K562 (cell line): ENCODE measurements at regions not wholly inside any gene's neighbourhood (a gene's known extent, or its start where the extent isn't known, plus 50 kb on each side); places are given as distances from the start of the nearest gene placed in this dataset.

Experiments used
- ATAC-seq: fragments of 200-7000 bp; cut with Tn5 transposase; 3 replicates; pipeline ENCODE4 v1.9.1; 2020; ENCODE audit warnings: moderate library complexity
- BruUV-seq: library from RNA; stranded (reverse); fragments of 400-500 nt; replicated peaks from 2 replicates; lab custom pipeline; 2021; lab: Mats Ljungman, UMichigan
- CTCF ChIA-PET: fragments of 300-600 bp; formaldehyde crosslinking; extraction: SDS; loops from one replicate; lab custom pipeline; 2021; ENCODE audit warnings: low intra/inter-chr PET ratio; lab: Yijun Ruan, JAX
- POLR2A ChIA-PET: fragments of 300-600, 350-650 bp; sonication (Branson Sonifier 250); formaldehyde crosslinking; extraction: SDS; loops from one replicate; lab custom pipeline; 2021; ENCODE audit warnings: antibody characterized with exemption, inconsistent platforms; lab: Yijun Ruan, JAX
- DNase-seq, 4 experiments: peaks; one replicate each; pipeline versions ENCODE4 v3.0.0 to v3.0.0-alpha.2; 2011 to 2018; ENCODE audit warnings: low spot score in 3 of 4, mixed read lengths in 3 of 4; ENCODE audit errors: extremely low read depth in 1 of 4
- FAIRE-seq: peaks from 2 replicates; lab custom pipeline; 2011; peaks lifted over from hg19 to GRCh38; lab: Jason Lieb, UNC
- H2AFZ ChIP-seq: 2 replicates; pipeline ENCODE4 v1.6.0; 2011; ENCODE audit warnings: low read depth, low read length, control low read depth, inconsistent platforms
- H3K27ac ChIP-seq: fragments of 200-600 bp; 3 replicates; pipeline ENCODE4 v1.8.0; 2011; ENCODE audit warnings: low read depth, mild to moderate bottlenecking, control low read depth, inconsistent platforms, low read length, moderate library complexity, mixed read lengths; ENCODE audit errors: extremely low read depth
- H3K27me3 ChIP-seq, 2 experiments: fragments of 300-600 bp in 1 of 2; 2 replicates in 1 of 2; 3 replicates in 1 of 2; pipeline versions ENCODE4 v1.6.0 to v1.8.0; 2011; ENCODE audit warnings: inconsistent platforms in 2 of 2, low read length in 2 of 2, mild to moderate bottlenecking in 1 of 2, mixed read lengths in 1 of 2, moderate library complexity in 1 of 2; ENCODE audit not compliant: control insufficient read depth in 2 of 2, insufficient read depth in 2 of 2
- H3K36me3 ChIP-seq: fragments of 300-600 bp; 3 replicates; pipeline ENCODE4 v1.8.0; 2011; ENCODE audit warnings: mild to moderate bottlenecking, low read length, inconsistent platforms; ENCODE audit not compliant: control insufficient read depth, insufficient read depth
- H3K4me1 ChIP-seq, 2 experiments: fragments of 200-600 bp in 1 of 2; replicated peaks in 1 of 2; 2 replicates in 1 of 2; 3 replicates in 1 of 2; pipeline versions ENCODE4 v1.5.1 to v1.8.0; 2011; ENCODE audit warnings: inconsistent platforms in 2 of 2, low read length in 2 of 2, mild to moderate bottlenecking in 1 of 2, mixed read lengths in 1 of 2, moderate library complexity in 1 of 2; ENCODE audit not compliant: control insufficient read depth in 2 of 2, insufficient read depth in 2 of 2
- H3K4me2 ChIP-seq: 2 replicates; pipeline ENCODE4 v1.6.1; 2011; ENCODE audit warnings: low read length, control low read depth, inconsistent platforms, mixed read lengths; ENCODE audit not compliant: insufficient read depth
- H3K4me3 ChIP-seq: fragments of 200-600 bp; sonication (generic), shearing (Covaris generic); 2 replicates; pipeline ENCODE4 v1.5.1; 2016; ENCODE audit warnings: control low read depth, inconsistent platforms
- H3K79me2 ChIP-seq: fragments of 200-600 bp; 3 replicates; pipeline ENCODE4 v1.8.0; 2011; ENCODE audit warnings: low read length, inconsistent platforms; ENCODE audit not compliant: control insufficient read depth, insufficient read depth
- H3K9ac ChIP-seq, 2 experiments: 2 replicates each; pipeline versions ENCODE4 v1.6.0 to v1.6.1; 2011; ENCODE audit warnings: low read depth in 2 of 2, low read length in 2 of 2, control low read depth in 1 of 2, inconsistent platforms in 1 of 2, mild to moderate bottlenecking in 1 of 2, mixed read lengths in 1 of 2; ENCODE audit not compliant: insufficient read depth in 1 of 2
- H3K9me1 ChIP-seq: one replicate; pipeline ENCODE4 v1.6.0; 2011; ENCODE audit warnings: inconsistent platforms, mild to moderate bottlenecking, low read length, moderate library complexity; ENCODE audit not compliant: control insufficient read depth, insufficient read depth
- H3K9me3 ChIP-seq: replicated peaks from 2 replicates; pipeline ENCODE4 v1.5.1; 2011; ENCODE audit warnings: low read depth, low read length, inconsistent platforms; ENCODE audit not compliant: control insufficient read depth, insufficient read depth
- H4K20me1 ChIP-seq: replicated peaks from 2 replicates; pipeline ENCODE4 v1.6.1; 2011; ENCODE audit warnings: low read length, inconsistent platforms, mixed read lengths; ENCODE audit not compliant: control insufficient read depth, insufficient read depth
- CBFA2T2 ChIP-seq: fragments of 450-650 bp; conservative IDR thresholded peaks from 2 replicates; pipeline ENCODE4 v1.6.1; 2017; ENCODE audit warnings: mild to moderate bottlenecking
- CBX3 ChIP-seq, 2 experiments: IDR thresholded peaks; 1 replicate in 1 of 2; 2 replicates in 1 of 2; pipeline ENCODE4 v1.6.1; 2012; ENCODE audit warnings: inconsistent platforms in 2 of 2, low read length in 2 of 2, borderline replicate concordance in 1 of 2, control low read depth in 1 of 2
- DLX4 ChIP-seq: fragments of 250-450 bp; sonication (Bioruptor Pico); IDR thresholded peaks from 2 replicates; pipeline ENCODE4 v1.6.1; 2021; ENCODE audit warnings: mild to moderate bottlenecking
- HSF4 ChIP-seq: fragments of 250-450 bp; sonication (Bioruptor Pico); IDR thresholded peaks from 2 replicates; pipeline ENCODE4 v2.1.2; 2022; ENCODE audit warnings: mild to moderate bottlenecking, moderate library complexity, borderline replicate concordance
- ILK ChIP-seq: fragments of 450-650 bp; IDR thresholded peaks from 2 replicates; pipeline ENCODE4 v1.6.1; 2016; ENCODE audit warnings: missing genetic modification characterization, low read depth, mild to moderate bottlenecking, missing compliant biosample characterization, moderate library complexity, borderline replicate concordance
- NR2C1 ChIP-seq, 2 experiments: fragments of 450-650 bp; IDR thresholded peaks; 2 replicates each; pipeline ENCODE4 v1.6.1; 2017; ENCODE audit warnings: mild to moderate bottlenecking in 2 of 2, antibody characterized with exemption in 1 of 2, inconsistent platforms in 1 of 2, missing compliant biosample characterization in 1 of 2, missing genetic modification characterization in 1 of 2
- PRDM10 ChIP-seq: fragments of 450-650 bp; IDR thresholded peaks from 2 replicates; pipeline ENCODE4 v1.6.1; 2018; ENCODE audit not compliant: partially characterized antibody
- SETDB1 ChIP-seq: IDR thresholded peaks from one replicate; pipeline ENCODE4 v1.6.1; 2012; ENCODE audit warnings: low read length, control low read depth, inconsistent platforms
- TBL1XR1 ChIP-seq, 2 experiments: IDR thresholded peaks; 2 replicates each; pipeline ENCODE4 v1.6.1; 2012; ENCODE audit warnings: improper control_type of control experiment in 2 of 2, low read length in 2 of 2, mild to moderate bottlenecking in 1 of 2
- ZNF24 ChIP-seq: fragments of 450-650 bp; IDR thresholded peaks from 2 replicates; pipeline ENCODE4 v1.6.1; 2016
- ZNF436 ChIP-seq: fragments of 250-450, 450-650 bp; sonication (Bioruptor Pico); formaldehyde crosslinking; IDR thresholded peaks from 2 replicates; pipeline ENCODE4 v1.7.0; 2020; ENCODE audit warnings: mild to moderate bottlenecking
- whole genome bisulfite sequencing: fragments of 100-300 bp; shearing (Covaris generic); methylation state at CpG from one replicate; pipeline ENCODE4 v1.1.6; 2016; ENCODE audit warnings: low coverage, mixed read lengths; ENCODE audit not compliant: insufficient coverage; ENCODE audit errors: missing lambda C conversion rate; 5-methylcytosine and 5-hydroxymethylcytosine counted together
- in situ Hi-C: fragments of 300-500 bp; cut with MboI; formaldehyde crosslinking; loops from 4 replicates; pipeline ENCODE4 v1.15.0; 2018; ENCODE audit warnings: inconsistent platforms, mixed read lengths
- intact Hi-C: fragments of 100-400 bp; cut with micrococcal nuclease; formaldehyde crosslinking; loops from 2 replicates; pipeline ENCODE4 v1.14.2; 2022
- TF ChIP-seq, protein P1 (sequence below): fragments of 250-450 bp; sonication (Bioruptor Pico); IDR thresholded peaks from 2 replicates; pipeline ENCODE4 v1.5.0; 2021
- TF ChIP-seq, protein P2 (sequence below): fragments of 450-650 bp; IDR thresholded peaks from 2 replicates; pipeline ENCODE4 v1.6.1; 2017; ENCODE audit warnings: antibody characterized with exemption
- TF ChIP-seq, protein P3 (sequence below): fragments of 450-650 bp; IDR thresholded peaks from 2 replicates; pipeline ENCODE4 v1.6.1; 2016; ENCODE audit warnings: antibody characterized with exemption

DNA sequence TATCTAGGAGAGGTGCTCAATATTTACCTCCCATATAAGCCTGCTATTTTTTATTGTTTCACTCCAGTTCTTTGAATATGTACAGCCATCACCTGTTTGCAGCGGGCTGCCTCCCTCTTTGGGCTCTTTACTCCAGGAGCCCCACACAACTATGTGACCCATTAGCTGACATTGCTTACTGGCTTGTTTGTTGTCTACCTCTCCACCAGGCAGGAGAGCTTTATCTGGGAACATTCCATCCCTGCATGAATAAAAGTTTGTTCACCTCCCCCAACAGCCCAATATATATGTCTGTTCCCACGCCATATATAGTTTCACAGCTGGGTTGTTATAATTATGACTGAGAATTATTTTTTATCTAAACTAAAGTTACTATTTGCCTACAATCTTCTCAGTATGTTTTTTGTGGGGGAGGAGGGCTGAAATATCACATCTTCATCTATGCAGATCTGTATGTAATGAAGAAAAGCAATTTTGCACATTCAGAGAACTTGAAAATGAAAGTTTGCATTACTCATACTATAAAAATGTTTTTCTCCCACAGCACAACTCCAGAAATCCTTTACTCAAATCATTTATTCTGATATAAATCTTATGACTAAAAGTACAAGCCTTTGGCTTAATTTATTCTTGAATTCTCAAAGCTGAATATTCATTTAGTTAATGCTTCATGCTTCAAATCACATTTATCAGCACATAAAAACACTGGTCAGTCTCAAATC is 61.2 kb upstream of the DAPP1 start:
- no peak for FAIRE-seq
- CTCF ChIA-PET = no interaction called here
- Histone ChIP-seq H3K27ac (no peak overlapping the region), H3K9ac (no peak overlapping the region), H3K4me1 (no peaks in the 10 kb centered on the region), H3K4me2 (no peak overlapping the region), H3K4me3 (no peak overlapping the region), H3K27me3 (peaks cover 4 to 5% of the 10 kb centered on the region in 2 experiments; a peak in 3 of 5 replicates), H4K20me1 (no peaks in the 10 kb centered on the region), H3K79me2 (no peaks in the 10 kb centered on the region), H3K9me1 (no peaks in the 10 kb centered on the region), H2AFZ (no peak overlapping the region), H3K9me3 (no peaks in the 10 kb centered on the region), H3K36me3 (no peaks in the 10 kb centered on the region)
- POLR2A ChIA-PET = interaction anchor here (0.6 kb wide), 1 partner anchor 431 kb away, joined by 3 read pairs; no protein-coding TSS in a partner anchor
- BruUV-seq = no TSS peak
- WGBS = 3% methylated on average over 2 of the region's 2 CpGs
- intact Hi-C loops (no loop called here), in situ Hi-C loops (no loop called here)
- no peak for ATAC-seq
- no peak for DNase-seq
- no peak for TF ChIP-seq CBFA2T2
- TF ChIP-seq ILK (tag) = no peak
- TF ChIP-seq DLX4 = no peak
- TF ChIP-seq, protein P1, sequence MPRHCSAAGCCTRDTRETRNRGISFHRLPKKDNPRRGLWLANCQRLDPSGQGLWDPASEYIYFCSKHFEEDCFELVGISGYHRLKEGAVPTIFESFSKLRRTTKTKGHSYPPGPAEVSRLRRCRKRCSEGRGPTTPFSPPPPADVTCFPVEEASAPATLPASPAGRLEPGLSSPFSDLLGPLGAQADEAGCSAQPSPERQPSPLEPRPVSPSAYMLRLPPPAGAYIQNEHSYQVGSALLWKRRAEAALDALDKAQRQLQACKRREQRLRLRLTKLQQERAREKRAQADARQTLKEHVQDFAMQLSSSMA (CRISPR knock-in tag) = no peak
- TF ChIP-seq PRDM10 = no peak
- no peak for TF ChIP-seq TBL1XR1 (IDR thresholded peaks at IDR 0.05; ENCODE audit: low read length in 2 of 2)
- TF ChIP-seq CBX3 (IDR thresholded peaks at IDR 0.05; ENCODE audit: borderline replicate concordance in 1 of 2, low read length in 2 of 2) = no peak
- TF ChIP-seq, protein P2, sequence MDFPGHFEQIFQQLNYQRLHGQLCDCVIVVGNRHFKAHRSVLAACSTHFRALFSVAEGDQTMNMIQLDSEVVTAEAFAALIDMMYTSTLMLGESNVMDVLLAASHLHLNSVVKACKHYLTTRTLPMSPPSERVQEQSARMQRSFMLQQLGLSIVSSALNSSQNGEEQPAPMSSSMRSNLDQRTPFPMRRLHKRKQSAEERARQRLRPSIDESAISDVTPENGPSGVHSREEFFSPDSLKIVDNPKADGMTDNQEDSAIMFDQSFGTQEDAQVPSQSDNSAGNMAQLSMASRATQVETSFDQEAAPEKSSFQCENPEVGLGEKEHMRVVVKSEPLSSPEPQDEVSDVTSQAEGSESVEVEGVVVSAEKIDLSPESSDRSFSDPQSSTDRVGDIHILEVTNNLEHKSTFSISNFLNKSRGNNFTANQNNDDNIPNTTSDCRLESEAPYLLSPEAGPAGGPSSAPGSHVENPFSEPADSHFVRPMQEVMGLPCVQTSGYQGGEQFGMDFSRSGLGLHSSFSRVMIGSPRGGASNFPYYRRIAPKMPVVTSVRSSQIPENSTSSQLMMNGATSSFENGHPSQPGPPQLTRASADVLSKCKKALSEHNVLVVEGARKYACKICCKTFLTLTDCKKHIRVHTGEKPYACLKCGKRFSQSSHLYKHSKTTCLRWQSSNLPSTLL = no peak
- TF ChIP-seq ZNF436 = no peak
- no peak for TF ChIP-seq SETDB1
- no peak for TF ChIP-seq NR2C1 (IDR thresholded peaks at IDR 0.05)
- TF ChIP-seq NR2C1 (tag; IDR thresholded peaks at IDR 0.05) = no peak
- no peak for TF ChIP-seq HSF4 (CRISPR knock-in tag)
- TF ChIP-seq, protein P3, sequence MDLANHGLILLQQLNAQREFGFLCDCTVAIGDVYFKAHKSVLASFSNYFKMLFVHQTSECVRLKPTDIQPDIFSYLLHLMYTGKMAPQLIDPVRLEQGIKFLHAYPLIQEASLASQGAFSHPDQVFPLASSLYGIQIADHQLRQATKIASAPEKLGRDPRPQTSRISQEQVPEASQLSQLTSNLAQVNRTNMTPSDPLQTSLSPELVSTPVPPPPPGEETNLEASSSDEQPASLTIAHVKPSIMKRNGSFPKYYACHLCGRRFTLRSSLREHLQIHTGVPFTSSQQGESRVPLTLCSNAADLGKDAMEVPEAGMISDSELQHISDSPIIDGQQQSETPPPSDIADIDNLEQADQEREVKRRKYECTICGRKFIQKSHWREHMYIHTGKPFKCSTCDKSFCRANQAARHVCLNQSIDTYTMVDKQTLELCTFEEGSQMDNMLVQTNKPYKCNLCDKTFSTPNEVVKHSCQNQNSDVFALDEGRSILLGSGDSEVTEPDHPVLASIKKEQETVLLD = no peak
- TF ChIP-seq ZNF24 = no peak
